T-helper 17 cell (primary cell): ENCODE measurements at regions not wholly inside any gene's neighbourhood (a gene's known extent, or its start where the extent isn't known, plus 50 kb on each side); places are given as distances from the start of the nearest gene placed in this dataset.

Experiments used
- ATAC-seq: fragments of 150-1000 bp; cut with Tn5 transposase; 2 replicates; pipeline ENCODE4 v1.10.0; 2021; ENCODE audit warnings: mild to moderate bottlenecking, moderate library complexity
- DNase-seq, 3 donors: peaks; one replicate each; pipeline versions ENCODE4 v3.0.0 to v3.0.0-alpha.2; 2020 to 2021
- H3K9me3 ChIP-seq: one replicate; pipeline ENCODE4 v1.7.0; 2013; ENCODE audit warnings: low read length, mild to moderate bottlenecking; ENCODE audit not compliant: control insufficient read depth, poor library complexity, severe bottlenecking
- H3K27ac Mint-ChIP-seq: one replicate; pipeline ENCODE4 v1.8.0; 2022; ENCODE audit warnings: mild to moderate bottlenecking, moderate library complexity, mixed read lengths
- H3K27me3 Mint-ChIP-seq: one replicate; pipeline ENCODE4 v1.8.0; 2022; ENCODE audit warnings: mixed read lengths
- H3K36me3 Mint-ChIP-seq: one replicate; pipeline ENCODE4 v1.8.0; 2022; ENCODE audit warnings: low read depth, mixed read lengths
- H3K4me1 Mint-ChIP-seq: one replicate; pipeline ENCODE4 v1.8.0; 2022; ENCODE audit warnings: mild to moderate bottlenecking, mixed read lengths
- H3K4me3 Mint-ChIP-seq: one replicate; pipeline ENCODE4 v1.8.0; 2022; ENCODE audit warnings: mild to moderate bottlenecking, moderate library complexity, mixed read lengths

DNA sequence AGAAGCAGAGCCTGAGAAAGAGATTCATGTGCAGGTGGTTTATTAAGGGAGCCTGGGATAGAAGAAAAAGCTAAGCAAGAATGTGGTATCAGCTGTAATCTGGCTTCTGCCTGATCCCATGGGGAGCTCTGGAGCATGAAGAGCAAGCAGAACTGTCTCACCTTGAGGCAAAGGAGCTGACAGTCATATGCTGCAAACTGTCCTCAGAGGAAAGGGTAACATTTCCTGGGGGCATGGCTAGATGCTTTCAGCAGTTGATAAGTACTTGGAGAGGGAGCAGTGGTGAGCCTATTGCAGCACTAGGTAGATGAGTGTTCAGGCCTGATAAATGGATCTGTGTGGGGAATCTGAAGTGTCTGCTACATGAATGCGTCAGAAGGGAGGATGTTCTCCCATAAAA is 621.5 kb upstream of the BTBD3 start:
- Mint-ChIP-seq H3K27me3 (no peaks in the 10 kb centered on the region), H3K4me1 (no peaks in the 10 kb centered on the region), H3K4me3 (no peak overlapping the region), H3K36me3 (no peaks in the 10 kb centered on the region), H3K27ac (no peak overlapping the region)
- DNase-seq (no peak), ATAC-seq (no peak)
- no peaks in the 10 kb centered on the region for H3K9me3 ChIP-seq

DNA sequence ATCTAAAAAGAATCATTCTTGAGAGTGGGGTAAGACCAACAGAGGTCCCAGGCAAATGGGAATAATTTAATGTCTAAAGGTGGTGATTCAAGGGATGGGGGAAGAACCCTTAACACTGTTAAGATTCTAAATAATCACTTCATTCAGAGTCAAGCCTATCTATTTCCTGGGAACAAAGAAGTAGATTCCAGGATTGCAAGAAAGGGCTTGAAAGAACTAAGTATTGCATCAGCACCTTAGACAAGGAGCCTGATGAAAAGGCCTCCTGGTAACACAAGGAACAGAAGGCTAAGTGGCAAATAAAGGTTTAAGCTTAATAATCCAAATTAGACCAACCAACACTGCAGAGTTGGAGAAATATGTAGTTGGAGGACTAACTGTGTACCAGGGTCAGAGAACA is 620.7 kb upstream of the BTBD3 start:
- Mint-ChIP-seq H3K4me3 (no peak overlapping the region), H3K27me3 (no peaks in the 10 kb centered on the region), H3K4me1 (no peaks in the 10 kb centered on the region), H3K36me3 (no peaks in the 10 kb centered on the region), H3K27ac (no peak overlapping the region)
- H3K9me3 ChIP-seq, result no peaks in the 10 kb centered on the region
- ATAC-seq, result no peak
- DNase-seq, result no peak

DNA sequence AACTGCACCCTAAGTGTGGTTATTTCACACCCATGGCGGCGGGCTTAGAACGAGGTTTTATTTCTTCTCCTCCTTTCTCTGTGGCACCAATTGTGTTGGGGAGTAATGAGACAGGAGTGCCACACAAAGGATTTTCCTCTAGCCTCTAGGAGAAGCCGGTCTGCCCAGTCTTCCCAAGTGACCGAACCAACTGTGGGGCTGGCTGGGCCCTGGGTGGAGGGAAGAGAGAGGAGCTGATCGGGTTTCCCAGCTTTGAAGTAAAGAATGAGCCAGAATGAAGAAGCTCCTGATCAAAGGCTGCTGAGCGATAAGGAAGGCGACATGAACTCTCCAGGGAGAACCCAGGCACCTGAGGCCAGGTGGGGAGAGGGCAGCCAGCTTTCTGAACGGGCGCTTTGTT is 616.0 kb upstream of the BTBD3 start:
- DNase-seq, result no peak
- Mint-ChIP-seq H3K27me3 (no peaks in the 10 kb centered on the region), H3K4me3 (no peak overlapping the region), H3K36me3 (no peaks in the 10 kb centered on the region), H3K27ac (no peak overlapping the region), H3K4me1 (no peaks in the 10 kb centered on the region)
- no peak for ATAC-seq
- no peaks in the 10 kb centered on the region for H3K9me3 ChIP-seq

DNA sequence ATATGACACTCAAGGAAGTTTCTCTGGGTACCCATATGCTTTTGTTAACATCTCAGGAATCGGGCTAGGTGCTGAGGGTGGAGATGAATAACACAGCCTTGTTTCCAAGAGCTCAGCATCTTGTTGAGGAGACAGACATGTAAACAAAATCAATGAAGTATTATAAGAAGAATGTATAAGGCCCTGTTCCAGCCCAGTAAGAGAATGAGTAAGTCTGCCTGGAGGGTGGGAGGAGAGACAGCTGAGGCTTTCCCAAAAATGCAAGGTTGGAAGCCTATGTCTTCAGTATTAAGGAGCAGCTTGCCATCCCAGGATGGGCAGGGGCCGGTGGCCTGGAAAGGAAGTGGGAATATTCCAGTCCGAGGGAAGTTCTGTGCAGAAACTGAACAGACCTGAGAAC is 615.3 kb upstream of the BTBD3 start:
- DNase-seq, result no peak
- Mint-ChIP-seq H3K4me3 (no peak overlapping the region), H3K27me3 (no peaks in the 10 kb centered on the region), H3K36me3 (no peaks in the 10 kb centered on the region), H3K27ac (no peak overlapping the region), H3K4me1 (no peaks in the 10 kb centered on the region)
- no peaks in the 10 kb centered on the region for H3K9me3 ChIP-seq
- ATAC-seq, result no peak

DNA sequence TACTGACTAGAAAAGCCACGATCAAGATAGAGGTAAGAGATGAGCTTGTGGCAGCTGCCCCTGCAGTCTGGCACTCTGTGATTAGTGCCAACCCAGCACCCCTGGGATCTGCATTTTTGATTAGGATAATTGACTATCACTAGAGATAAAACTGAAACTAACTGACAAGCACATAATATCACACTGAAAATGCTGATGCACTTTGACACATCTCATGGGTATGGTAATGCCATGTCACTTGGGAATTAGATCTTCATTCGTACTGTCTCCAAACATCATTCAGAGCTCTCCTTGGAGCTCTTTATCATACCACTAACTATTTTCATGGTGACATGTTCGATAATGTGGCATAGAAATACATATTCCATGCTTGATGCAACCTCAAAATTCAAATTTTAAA is 612.9 kb upstream of the BTBD3 start:
- no peaks in the 10 kb centered on the region for H3K9me3 ChIP-seq
- Mint-ChIP-seq H3K4me1 (no peaks in the 10 kb centered on the region), H3K27ac (no peak overlapping the region), H3K4me3 (no peak overlapping the region), H3K36me3 (no peaks in the 10 kb centered on the region), H3K27me3 (no peaks in the 10 kb centered on the region)
- no peak for ATAC-seq
- DNase-seq, result no peak

DNA sequence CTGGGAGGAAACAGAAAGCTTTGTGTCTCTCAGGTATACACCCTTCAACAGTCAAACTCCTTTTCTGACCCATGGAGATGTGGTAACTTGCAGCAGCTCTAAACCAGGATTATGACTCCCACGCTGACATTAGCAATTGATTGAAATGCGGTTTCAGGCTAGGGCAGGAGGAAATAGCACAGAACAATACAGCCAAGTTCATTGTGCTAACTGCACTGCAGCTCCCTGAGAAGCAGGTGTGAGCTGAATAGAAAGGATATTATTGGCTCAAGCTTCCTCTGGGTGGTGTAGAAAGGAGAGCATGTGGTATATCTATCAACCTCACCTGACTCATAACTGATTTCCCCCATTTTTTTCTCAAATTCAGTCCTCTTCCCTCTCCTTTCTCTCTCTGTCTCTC is 612.3 kb upstream of the BTBD3 start:
- Mint-ChIP-seq H3K4me1 (no peaks in the 10 kb centered on the region), H3K36me3 (no peaks in the 10 kb centered on the region), H3K27me3 (no peaks in the 10 kb centered on the region), H3K27ac (no peak overlapping the region), H3K4me3 (no peak overlapping the region)
- ATAC-seq, result no peak
- no peak for DNase-seq
- no peaks in the 10 kb centered on the region for H3K9me3 ChIP-seq

DNA sequence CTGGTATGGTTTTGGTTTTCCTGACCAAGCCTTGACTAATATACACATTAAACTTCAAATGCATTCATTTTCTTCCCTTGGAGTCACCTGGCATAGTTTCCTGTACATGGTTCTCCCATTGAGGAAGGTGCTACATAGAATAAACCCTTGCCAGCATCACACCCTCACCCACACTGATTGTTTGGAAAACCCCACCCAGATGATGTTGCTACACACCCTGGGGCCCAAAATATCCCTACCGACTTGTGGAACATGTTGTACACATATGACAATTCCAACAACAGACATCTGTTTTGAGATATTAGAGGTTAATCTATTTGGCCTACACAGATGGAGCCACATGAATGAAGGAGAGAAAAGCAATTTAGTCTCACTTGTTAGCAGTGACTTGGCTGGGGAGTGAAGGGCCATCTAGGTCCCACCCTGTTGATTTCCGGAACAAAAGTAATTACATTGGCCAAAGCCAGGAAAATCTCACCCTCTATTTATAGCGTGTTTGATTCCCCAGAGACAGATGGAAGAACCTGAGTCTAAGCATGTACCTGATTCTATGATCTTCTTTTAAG is 606.0 kb upstream of the BTBD3 start:
- H3K9me3 ChIP-seq, result no peaks in the 10 kb centered on the region
- Mint-ChIP-seq H3K27me3 (no peaks in the 10 kb centered on the region), H3K36me3 (no peaks in the 10 kb centered on the region), H3K4me1 (no peaks in the 10 kb centered on the region), H3K4me3 (no peak overlapping the region), H3K27ac (no peak overlapping the region)
- no peak for ATAC-seq
- DNase-seq, result no peak

DNA sequence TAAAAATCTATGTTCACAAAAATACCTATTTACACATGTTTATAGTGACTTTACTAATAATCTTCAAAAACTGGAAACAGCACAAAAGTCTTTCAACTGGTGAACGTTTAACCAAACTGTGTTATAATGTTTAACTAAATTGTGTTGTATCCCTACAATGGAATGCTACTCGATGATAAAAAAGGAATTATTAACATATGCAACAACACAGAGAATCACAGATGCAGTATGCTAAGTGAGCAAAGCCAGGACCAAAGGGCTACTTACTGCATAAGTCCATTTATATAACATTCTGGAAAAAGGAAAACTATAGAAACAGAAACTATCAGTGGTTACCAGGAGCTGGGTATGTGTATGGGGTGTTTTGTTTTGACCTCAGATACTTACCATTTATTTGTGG is 602.2 kb upstream of the BTBD3 start:
- ATAC-seq (no peak), DNase-seq (no peak)
- Mint-ChIP-seq H3K36me3 (no peaks in the 10 kb centered on the region), H3K4me1 (no peaks in the 10 kb centered on the region), H3K27me3 (no peaks in the 10 kb centered on the region), H3K27ac (no peak overlapping the region), H3K4me3 (no peak overlapping the region)
- no peaks in the 10 kb centered on the region for H3K9me3 ChIP-seq

DNA sequence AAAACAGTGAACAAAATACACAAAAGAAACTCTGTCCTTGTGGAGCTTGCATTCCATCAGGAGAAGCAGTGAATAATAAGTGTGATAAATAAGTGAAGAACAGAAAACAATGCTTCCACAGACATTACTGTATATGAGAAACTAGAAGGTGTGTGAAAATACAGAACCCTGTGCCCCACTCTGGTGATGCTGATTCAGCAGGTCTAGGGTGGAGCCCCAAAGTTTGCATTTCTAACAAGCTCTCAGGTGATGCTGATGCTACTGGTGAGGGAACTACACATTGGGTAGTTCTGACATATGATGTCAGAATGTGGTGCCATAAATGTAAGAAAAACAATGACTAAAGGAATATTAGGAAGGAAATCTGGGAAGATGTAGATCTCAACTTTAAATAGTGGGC is 601.4 kb upstream of the BTBD3 start:
- H3K27me3 Mint-ChIP-seq, result no peaks in the 10 kb centered on the region
- H3K9me3 ChIP-seq, result no peaks in the 10 kb centered on the region
- DNase-seq (no peak), ATAC-seq (no peak)
- no peak overlapping the region for H3K27ac Mint-ChIP-seq
- H3K4me1 Mint-ChIP-seq, result no peaks in the 10 kb centered on the region
- no peaks in the 10 kb centered on the region for H3K36me3 Mint-ChIP-seq
- no peak overlapping the region for H3K4me3 Mint-ChIP-seq

DNA sequence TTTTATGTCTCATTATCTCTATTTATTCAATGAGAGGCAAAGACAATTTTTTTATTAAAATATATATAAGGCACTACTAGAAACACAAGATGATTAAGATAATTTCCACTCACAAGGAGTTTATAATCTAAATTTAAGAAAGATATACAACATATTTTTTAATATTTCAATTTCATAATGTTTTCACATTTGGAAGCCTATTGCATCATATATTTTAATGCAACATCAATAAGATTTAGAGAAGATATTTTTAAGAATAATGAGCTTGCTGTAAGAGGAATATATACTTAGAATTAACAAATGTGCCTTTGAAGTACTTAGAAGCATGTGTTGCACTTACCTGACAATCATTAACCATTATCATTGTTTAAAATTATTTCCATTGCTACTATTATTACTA is 597.7 kb upstream of the BTBD3 start:
- no peak for DNase-seq
- Mint-ChIP-seq H3K4me1 (no peaks in the 10 kb centered on the region), H3K4me3 (no peak overlapping the region), H3K27me3 (no peaks in the 10 kb centered on the region), H3K27ac (no peak overlapping the region), H3K36me3 (no peaks in the 10 kb centered on the region)
- no peaks in the 10 kb centered on the region for H3K9me3 ChIP-seq
- ATAC-seq, result no peak

DNA sequence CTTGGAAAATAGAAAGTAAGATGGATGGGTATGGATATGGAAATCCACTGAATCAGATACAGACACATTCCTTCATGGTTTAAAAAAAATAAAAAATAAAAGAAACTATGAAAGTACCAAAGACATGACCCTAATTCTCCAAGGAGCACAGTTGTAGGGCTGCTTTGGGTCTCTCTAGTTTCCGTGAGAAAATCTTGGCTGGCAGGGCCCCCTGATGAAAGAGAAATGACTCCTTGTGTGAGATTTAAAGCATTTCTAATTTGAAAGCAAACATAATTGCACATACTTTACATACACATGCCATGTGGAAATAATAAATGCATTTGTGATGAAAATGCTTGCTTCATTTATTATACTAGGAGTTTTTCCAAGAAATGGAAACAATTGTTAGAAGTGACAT is 593.9 kb upstream of the BTBD3 start:
- Mint-ChIP-seq H3K27ac (no peak overlapping the region), H3K4me1 (no peaks in the 10 kb centered on the region), H3K4me3 (no peak overlapping the region), H3K27me3 (no peaks in the 10 kb centered on the region), H3K36me3 (no peaks in the 10 kb centered on the region)
- no peak for ATAC-seq
- DNase-seq, result no peak
- H3K9me3 ChIP-seq, result no peaks in the 10 kb centered on the region

DNA sequence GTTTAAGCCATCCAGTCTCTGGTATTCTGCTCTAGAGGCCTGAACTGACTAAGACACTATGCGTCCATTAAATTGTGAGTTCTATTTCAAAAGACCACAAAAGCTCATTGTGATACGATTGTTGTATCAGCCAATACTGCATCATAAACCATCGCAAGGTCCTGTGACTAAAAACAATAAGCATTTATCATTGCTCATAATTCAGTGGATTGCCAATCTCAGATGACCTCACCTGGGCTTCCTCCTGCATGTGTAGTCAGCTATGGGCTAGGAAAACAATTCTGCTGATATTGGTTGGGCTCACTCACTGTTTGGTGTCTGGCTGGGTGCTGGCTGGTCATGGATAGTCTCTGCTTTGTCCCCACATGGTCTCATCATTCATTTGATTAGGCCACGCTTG is 592.7 kb upstream of the BTBD3 start:
- Mint-ChIP-seq H3K36me3 (no peaks in the 10 kb centered on the region), H3K4me3 (no peak overlapping the region), H3K4me1 (no peaks in the 10 kb centered on the region), H3K27ac (no peak overlapping the region), H3K27me3 (no peaks in the 10 kb centered on the region)
- no peaks in the 10 kb centered on the region for H3K9me3 ChIP-seq
- no peak for DNase-seq
- ATAC-seq, result no peak

DNA sequence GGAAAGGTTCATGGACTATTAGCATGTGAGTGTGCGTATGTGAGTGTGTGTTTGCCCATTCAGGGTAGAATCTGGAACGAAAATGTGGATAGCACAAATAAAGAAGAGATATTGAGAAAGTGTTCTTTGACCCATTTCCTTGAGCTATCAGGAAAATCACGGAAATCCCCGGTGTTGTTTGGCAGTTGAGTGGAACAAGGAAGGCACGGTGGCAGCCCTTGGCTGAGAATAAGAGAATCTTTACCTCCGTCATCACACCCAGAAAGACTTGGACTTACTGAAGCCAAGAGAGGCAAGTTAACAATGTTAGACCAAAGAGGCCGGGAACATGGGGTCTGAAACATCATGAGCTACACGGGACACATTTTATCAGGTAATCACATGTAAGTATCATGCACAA is 588.9 kb upstream of the BTBD3 start:
- Mint-ChIP-seq H3K27ac (no peak overlapping the region), H3K27me3 (no peaks in the 10 kb centered on the region), H3K4me3 (no peak overlapping the region), H3K4me1 (no peaks in the 10 kb centered on the region), H3K36me3 (no peaks in the 10 kb centered on the region)
- H3K9me3 ChIP-seq, result no peaks in the 10 kb centered on the region
- DNase-seq (no peak), ATAC-seq (no peak)

DNA sequence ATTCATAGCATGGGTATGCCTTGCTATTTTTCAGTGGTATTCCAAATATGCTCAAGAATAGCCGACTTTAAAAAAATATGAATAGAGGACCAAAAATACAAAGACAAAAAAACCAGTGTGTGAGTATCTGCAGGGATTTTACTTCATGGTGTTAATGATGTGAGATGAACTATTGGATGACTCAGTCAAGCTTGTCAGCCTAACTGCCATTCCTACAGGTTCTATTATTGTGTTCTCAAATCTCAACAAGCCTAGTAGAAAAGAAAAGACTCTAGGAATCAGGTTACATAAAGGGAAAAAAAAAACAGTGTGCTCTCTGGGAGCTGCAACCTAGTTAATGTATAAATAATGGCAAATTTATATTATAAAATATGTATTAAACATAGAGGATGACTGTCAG is 588.4 kb upstream of the BTBD3 start:
- no peak for DNase-seq
- H3K4me1 Mint-ChIP-seq, result no peaks in the 10 kb centered on the region
- no peaks in the 10 kb centered on the region for H3K9me3 ChIP-seq
- ATAC-seq, result no peak
- H3K27me3 Mint-ChIP-seq, result no peaks in the 10 kb centered on the region
- H3K27ac Mint-ChIP-seq, result no peak overlapping the region
- H3K36me3 Mint-ChIP-seq, result no peaks in the 10 kb centered on the region
- no peak overlapping the region for H3K4me3 Mint-ChIP-seq

DNA sequence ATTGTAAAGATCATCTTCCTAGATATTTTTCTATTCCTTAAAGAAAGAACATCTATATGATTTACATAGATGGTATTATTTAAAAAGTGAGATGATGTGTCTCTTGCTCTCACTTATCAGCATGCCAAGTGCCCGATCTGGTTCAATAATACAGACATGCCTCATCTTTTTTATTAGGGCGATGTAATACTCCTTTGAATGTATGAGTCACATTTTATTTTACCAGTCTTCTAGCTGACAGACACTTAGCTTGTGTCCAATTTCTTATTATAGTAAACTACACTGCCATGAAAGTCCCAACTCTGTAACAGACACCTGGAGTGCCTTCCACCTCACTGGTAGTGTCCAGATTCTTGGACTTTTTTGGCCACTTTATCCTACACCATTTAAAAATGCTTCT is 586.6 kb upstream of the BTBD3 start:
- Mint-ChIP-seq H3K27ac (no peak overlapping the region), H3K27me3 (no peaks in the 10 kb centered on the region)

More for the DNA sequence above, 586.6 kb upstream of the BTBD3 start:
- DNase-seq (no peak), ATAC-seq (no peak)
- Mint-ChIP-seq H3K36me3 (no peaks in the 10 kb centered on the region), H3K4me1 (no peaks in the 10 kb centered on the region), H3K4me3 (no peak overlapping the region)
- peaks cover 3% of the 10 kb centered on the region for H3K9me3 ChIP-seq
